HG02884 (cell line): ENCODE measurements at regions not wholly inside any gene's neighbourhood (a gene's known extent, or its start where the extent isn't known, plus 50 kb on each side); places are given as distances from the start of the nearest gene placed in this dataset.

ENCODE experiments used
- ATAC-seq: cut with Tn5 transposase; IDR thresholded peaks from one replicate; pipeline ENCODE4 v1.9.1; 2021; ENCODE audit warnings: mild to moderate bottlenecking, moderate library complexity; ENCODE audit not compliant: unreplicated experiment

GRCh38 chr4:180710628-180711337, 1532.4 kb upstream of the TENM3 start:
- ATAC-seq, result no peak

GRCh38 chr4:180717451-180718033, 1525.7 kb upstream of the TENM3 start:
- no peak for ATAC-seq

GRCh38 chr4:180721356-180721755, 1521.8 kb upstream of the TENM3 start:
- ATAC-seq, result no peak

- no peak for ATAC-seq
Observed at GRCh38 chr4:180726611-180727010, 1516.6 kb upstream of the TENM3 start.

- no peak for ATAC-seq
Observed at GRCh38 chr4:180727478-180727877, 1515.7 kb upstream of the TENM3 start.

GRCh38 chr4:180734753-180735432, 1508.3 kb upstream of the TENM3 start:
- ATAC-seq, result no peak

- no peak for ATAC-seq
Observed at GRCh38 chr4:180741703-180742102, 1501.5 kb upstream of the TENM3 start.

GRCh38 chr4:180745019-180745418, 1498.2 kb upstream of the TENM3 start:
- ATAC-seq, result no peak

GRCh38 chr4:180751009-180751408, 1492.2 kb upstream of the TENM3 start:
- ATAC-seq, result no peak

- no peak for ATAC-seq
Observed at GRCh38 chr4:180757927-180758326, 1485.3 kb upstream of the TENM3 start.

GRCh38 chr4:180766045-180766444, 1477.2 kb upstream of the TENM3 start:
- no peak for ATAC-seq

- no peak for ATAC-seq
Observed at GRCh38 chr4:180766944-180767729, 1476.1 kb upstream of the TENM3 start.

GRCh38 chr4:180768610-180769009, 1474.6 kb upstream of the TENM3 start:
- no peak for ATAC-seq

- ATAC-seq, result no peak
Observed at GRCh38 chr4:180769791-180770190, 1473.4 kb upstream of the TENM3 start.

- ATAC-seq, result no peak
Observed at GRCh38 chr4:180770265-180770664, 1472.9 kb upstream of the TENM3 start.

- no peak for ATAC-seq
Observed at GRCh38 chr4:180784940-180785339, 1458.3 kb upstream of the TENM3 start.

- no peak for ATAC-seq
Observed at GRCh38 chr4:180788729-180789128, 1454.5 kb upstream of the TENM3 start.

GRCh38 chr4:180789929-180790328, 1453.3 kb upstream of the TENM3 start:
- ATAC-seq, result no peak

GRCh38 chr4:180790471-180790870, 1452.7 kb upstream of the TENM3 start:
- ATAC-seq, result no peak

- ATAC-seq, result no peak
Observed at GRCh38 chr4:180792541-180792940, 1450.7 kb upstream of the TENM3 start.

- no peak for ATAC-seq
Observed at GRCh38 chr4:180794333-180794732, 1448.9 kb upstream of the TENM3 start.
